Vagina (tissue), 2 donors: ENCODE measurements at regions not wholly inside any gene's neighbourhood (a gene's known extent, or its start where the extent isn't known, plus 50 kb on each side); places are given as distances from the start of the nearest gene placed in this dataset.
A peak's percentile ranks its signal among the peaks of the same experiment; 100 is the strongest.

Experiments
- DNase-seq, 2 donors: peaks; one replicate each; pipeline ENCODE4 v3.0.0-alpha.2; 2017; ENCODE audit errors: extremely low spot score in 2 of 2
- H3K27ac ChIP-seq: fragments of 200-600 bp; sonication (generic); one replicate; pipeline ENCODE4 v1.5.1; 2019
- H3K27me3 ChIP-seq: fragments of 200-600 bp; sonication (generic); one replicate; pipeline ENCODE4 v1.5.1; 2019
- H3K36me3 ChIP-seq, 2 donors: fragments of 200-600 bp; sonication (generic); one replicate each; pipeline ENCODE4 v1.5.1; 2017 to 2019
- H3K4me1 ChIP-seq: fragments of 200-600 bp; sonication (generic); one replicate; pipeline ENCODE4 v1.5.1; 2019
- H3K4me3 ChIP-seq, 2 donors: fragments of 200-600 bp; sonication (generic); 1 replicate in 1 of 2; 2 replicates in 1 of 2; pipeline ENCODE4 v1.5.1; 2016 to 2019
- H3K9me3 ChIP-seq: fragments of 200-600 bp; sonication (generic); one replicate; pipeline ENCODE4 v1.5.1; 2019
- POLR2A ChIP-seq, 2 donors: fragments of 450-650 bp; IDR thresholded peaks; one replicate each; pipeline ENCODE4 v1.6.1; 2017; ENCODE audit warnings: antibody characterized with exemption in 2 of 2, mild to moderate bottlenecking in 2 of 2, moderate library complexity in 2 of 2
- POLR2AphosphoS5 ChIP-seq, 2 donors: sonication (generic); formaldehyde crosslinking; IDR thresholded peaks; one replicate each; pipeline ENCODE4 v1.9.0; 2017; ENCODE audit warnings: antibody characterized with exemption in 2 of 2, mild to moderate bottlenecking in 2 of 2, low read depth in 1 of 2; ENCODE audit not compliant: insufficient read depth in 1 of 2
- intact Hi-C: fragments of 100-400 bp; cut with DNase I; formaldehyde crosslinking; loops from one replicate; pipeline ENCODE4 v1.15.1; 2023
- TF ChIP-seq, protein P1 (sequence below), 3 experiments: fragments of 450-650 bp in 2 of 3; fragments of 200-600 bp in 1 of 3; sonication (generic) in 1 of 3; IDR thresholded peaks; one replicate each; pipeline ENCODE4 v1.5.1; 2017 to 2019; ENCODE audit warnings: antibody characterized with exemption in 3 of 3, mild to moderate bottlenecking in 2 of 3, moderate library complexity in 2 of 3

DNA sequence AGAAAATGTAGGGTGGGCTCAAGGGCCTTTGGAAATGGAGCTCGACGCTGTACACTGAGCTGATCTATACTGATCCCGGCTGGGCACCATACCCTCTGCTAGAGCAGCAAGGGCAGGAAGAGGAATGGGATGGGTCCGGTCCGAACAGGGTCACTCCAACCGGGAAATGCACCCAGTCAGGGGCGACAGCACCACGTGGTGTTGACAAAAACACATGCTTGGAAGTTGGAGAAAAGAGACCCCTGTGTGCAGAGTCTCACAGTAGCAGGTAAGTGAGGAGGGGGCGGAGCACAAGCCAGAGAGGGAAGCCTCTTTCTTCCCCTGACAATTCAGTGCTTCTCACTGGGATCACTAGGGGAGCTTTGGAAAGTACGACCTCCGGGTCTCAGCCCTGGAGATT lies 84.1 kb upstream of the ASB18 start:
- no peaks in the 10 kb centered on the region for H3K36me3 ChIP-seq
- no peaks in the 10 kb centered on the region for H3K4me1 ChIP-seq
- intact Hi-C loops: no loop called here
- TF ChIP-seq, protein P1, sequence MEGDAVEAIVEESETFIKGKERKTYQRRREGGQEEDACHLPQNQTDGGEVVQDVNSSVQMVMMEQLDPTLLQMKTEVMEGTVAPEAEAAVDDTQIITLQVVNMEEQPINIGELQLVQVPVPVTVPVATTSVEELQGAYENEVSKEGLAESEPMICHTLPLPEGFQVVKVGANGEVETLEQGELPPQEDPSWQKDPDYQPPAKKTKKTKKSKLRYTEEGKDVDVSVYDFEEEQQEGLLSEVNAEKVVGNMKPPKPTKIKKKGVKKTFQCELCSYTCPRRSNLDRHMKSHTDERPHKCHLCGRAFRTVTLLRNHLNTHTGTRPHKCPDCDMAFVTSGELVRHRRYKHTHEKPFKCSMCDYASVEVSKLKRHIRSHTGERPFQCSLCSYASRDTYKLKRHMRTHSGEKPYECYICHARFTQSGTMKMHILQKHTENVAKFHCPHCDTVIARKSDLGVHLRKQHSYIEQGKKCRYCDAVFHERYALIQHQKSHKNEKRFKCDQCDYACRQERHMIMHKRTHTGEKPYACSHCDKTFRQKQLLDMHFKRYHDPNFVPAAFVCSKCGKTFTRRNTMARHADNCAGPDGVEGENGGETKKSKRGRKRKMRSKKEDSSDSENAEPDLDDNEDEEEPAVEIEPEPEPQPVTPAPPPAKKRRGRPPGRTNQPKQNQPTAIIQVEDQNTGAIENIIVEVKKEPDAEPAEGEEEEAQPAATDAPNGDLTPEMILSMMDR (IDR thresholded peaks at IDR 0.05): no peak
- no peak for TF ChIP-seq POLR2A (IDR thresholded peaks at IDR 0.05)
- TF ChIP-seq POLR2AphosphoS5 (IDR thresholded peaks at IDR 0.05; ENCODE audit: insufficient read depth in 1 of 2, low read depth in 1 of 2): no peak
- no peaks in the 10 kb centered on the region for H3K27me3 ChIP-seq
- DNase-seq: no peak
- H3K9me3 ChIP-seq: no peaks in the 10 kb centered on the region
- H3K4me3 ChIP-seq: no peak overlapping the region
- H3K27ac ChIP-seq: no peak overlapping the region

DNA sequence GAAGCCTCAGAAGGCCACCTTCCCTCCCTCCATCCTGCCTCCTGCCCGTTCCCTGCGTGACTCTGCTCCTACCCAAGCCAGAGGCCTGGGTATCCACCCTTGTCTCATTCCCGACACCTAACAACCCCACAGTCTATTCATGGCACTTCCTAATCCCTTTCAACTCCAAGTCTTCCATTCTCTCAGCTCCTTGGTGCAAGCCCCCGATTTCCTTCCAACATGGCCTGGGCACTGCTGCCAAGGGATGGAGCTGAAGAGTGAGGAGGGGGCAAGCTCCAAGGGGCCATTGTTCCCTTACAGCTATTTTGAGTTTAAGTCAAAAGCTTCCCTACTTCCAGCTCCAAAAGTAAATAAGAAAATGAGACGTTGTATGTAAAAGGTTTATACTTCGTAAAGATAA lies 84.8 kb upstream of the ASB18 start:
- DNase-seq: peak; percentile 72 to 74
- intact Hi-C loops: no loop called here
- Histone ChIP-seq H3K36me3 (no peaks in the 10 kb centered on the region), H3K27ac (no peak overlapping the region), H3K4me1 (no peaks in the 10 kb centered on the region), H3K27me3 (no peaks in the 10 kb centered on the region), H3K9me3 (no peaks in the 10 kb centered on the region), H3K4me3 (no peak overlapping the region)
- TF ChIP-seq POLR2AphosphoS5 (IDR thresholded peaks at IDR 0.05; ENCODE audit: insufficient read depth in 1 of 2, low read depth in 1 of 2): no peak
- TF ChIP-seq POLR2A (IDR thresholded peaks at IDR 0.05): no peak
- TF ChIP-seq, protein P1 (IDR thresholded peaks at IDR 0.05): no peak

DNA sequence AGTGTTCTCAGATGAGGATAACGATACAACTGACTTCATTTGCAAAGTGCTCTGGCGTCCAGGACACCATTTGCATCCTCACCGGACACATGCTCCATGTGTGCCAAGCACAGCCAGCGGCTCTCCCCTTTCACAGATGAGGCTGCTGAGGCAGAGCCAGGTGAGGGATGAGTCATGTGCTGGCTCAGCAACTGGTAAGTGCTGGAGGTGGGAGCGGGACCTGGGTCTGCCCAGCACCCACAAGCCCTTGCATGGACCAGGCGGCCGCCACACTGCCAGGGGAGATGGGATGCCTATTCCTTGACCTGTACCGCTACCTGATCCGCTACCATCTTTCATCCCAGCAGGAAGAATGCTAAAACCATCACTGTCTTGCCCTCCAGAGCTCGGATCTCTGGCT lies 86.2 kb upstream of the ASB18 start:
- Histone ChIP-seq H3K9me3 (no peaks in the 10 kb centered on the region), H3K4me1 (no peaks in the 10 kb centered on the region), H3K4me3 (no peak overlapping the region), H3K27ac (no peak overlapping the region), H3K27me3 (no peaks in the 10 kb centered on the region), H3K36me3 (no peaks in the 10 kb centered on the region)
- intact Hi-C loops: loop anchor here (5.0 kb wide), 1 partner anchor 712 kb away; no protein-coding TSS in a partner anchor
- peak; percentile 72 to 74 for DNase-seq
- TF ChIP-seq, protein P1 (IDR thresholded peaks at IDR 0.05): no peak
- TF ChIP-seq POLR2A (IDR thresholded peaks at IDR 0.05) (no peak), POLR2AphosphoS5 (IDR thresholded peaks at IDR 0.05; ENCODE audit: insufficient read depth in 1 of 2, low read depth in 1 of 2) (no peak)

DNA sequence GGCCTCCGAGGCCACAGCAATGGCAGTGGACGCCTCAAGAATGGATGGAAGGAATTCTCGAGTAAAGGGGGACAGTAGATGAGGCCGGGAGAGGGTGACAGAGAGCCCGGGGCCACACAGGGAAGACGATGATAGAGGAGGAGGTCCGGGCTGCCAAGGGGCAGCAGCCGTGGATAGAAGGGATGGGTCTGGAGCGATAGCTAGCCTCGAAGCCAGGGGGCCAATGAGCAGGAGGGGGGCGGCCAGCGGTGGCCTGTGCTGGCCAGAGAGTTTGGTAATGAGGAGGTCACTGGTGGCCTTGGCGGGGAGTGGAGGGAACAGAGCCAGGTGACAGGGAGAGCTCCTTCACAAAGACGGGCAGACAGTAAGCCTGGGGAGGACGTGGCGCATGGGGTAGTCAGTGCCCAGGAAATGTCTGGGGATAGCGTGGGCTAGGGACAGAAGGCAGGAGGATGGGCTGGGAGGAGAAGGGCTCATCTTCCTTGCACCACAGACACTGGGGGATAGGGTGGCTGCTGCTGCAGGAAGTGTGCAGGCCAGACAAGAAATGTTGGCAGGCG lies 87.8 kb upstream of the ASB18 start:
- DNase-seq: peak; percentile 67 to 95
- TF ChIP-seq, protein P1 (IDR thresholded peaks at IDR 0.05): no peak
- TF ChIP-seq POLR2A (IDR thresholded peaks at IDR 0.05) (no peak), POLR2AphosphoS5 (IDR thresholded peaks at IDR 0.05; ENCODE audit: insufficient read depth in 1 of 2, low read depth in 1 of 2) (no peak)
- Histone ChIP-seq H3K9me3 (no peaks in the 10 kb centered on the region), H3K27ac (no peak overlapping the region), H3K4me3 (no peak overlapping the region), H3K27me3 (no peaks in the 10 kb centered on the region), H3K4me1 (no peaks in the 10 kb centered on the region), H3K36me3 (no peaks in the 10 kb centered on the region)
- intact Hi-C loops: loop anchor here (5.0 kb wide), 1 partner anchor 710 kb away; no protein-coding TSS in a partner anchor

DNA sequence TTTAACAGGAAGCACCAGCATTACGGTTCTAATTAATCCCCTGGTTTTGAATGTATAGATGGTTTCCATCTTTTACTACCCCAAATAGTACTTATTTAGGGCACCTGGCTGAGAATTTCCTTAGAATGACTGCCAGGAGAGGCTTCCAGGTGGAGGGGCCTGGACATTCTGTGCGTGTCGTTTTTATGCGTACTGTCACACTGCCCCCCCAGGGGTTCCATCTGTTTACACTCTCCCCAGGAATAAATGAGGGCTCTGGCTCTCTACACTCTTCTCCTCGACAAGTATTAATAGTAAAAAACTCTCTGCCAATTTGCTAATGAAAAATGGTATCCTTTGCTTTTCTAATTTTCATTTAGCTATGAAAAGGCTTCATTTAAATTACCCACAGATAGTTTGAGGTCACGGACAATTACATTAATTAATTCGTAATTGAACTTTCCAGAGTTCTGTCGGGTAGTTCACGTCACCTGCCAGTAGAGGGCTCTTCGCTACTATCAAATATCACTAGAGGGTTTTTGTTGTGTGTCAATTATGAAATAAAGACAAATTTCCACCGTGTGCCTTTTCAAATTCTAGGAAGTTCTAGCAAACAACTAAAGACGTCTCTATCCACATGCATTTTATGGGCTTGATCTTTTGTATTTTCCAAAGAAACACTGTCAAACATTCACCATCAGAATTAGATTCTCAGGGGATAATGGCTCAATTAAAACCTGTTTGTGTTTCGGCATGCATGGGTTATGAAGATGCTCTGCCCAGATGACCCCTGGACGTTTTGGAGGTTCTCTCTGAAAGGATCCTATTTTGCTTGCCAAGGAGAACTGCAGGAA lies 88.8 kb upstream of the ASB18 start:
- no peak overlapping the region for H3K27ac ChIP-seq
- no peaks in the 10 kb centered on the region for H3K9me3 ChIP-seq
- no peaks in the 10 kb centered on the region for H3K4me1 ChIP-seq
- intact Hi-C loops: loop anchor here (5.0 kb wide), 1 partner anchor 709 kb away; no protein-coding TSS in a partner anchor
- TF ChIP-seq, protein P1 (IDR thresholded peaks at IDR 0.05): peak; percentile 74 to 89 (median 88)
- TF ChIP-seq POLR2AphosphoS5 (IDR thresholded peaks at IDR 0.05; ENCODE audit: insufficient read depth in 1 of 2, low read depth in 1 of 2): no peak
- no peaks in the 10 kb centered on the region for H3K27me3 ChIP-seq
- no peaks in the 10 kb centered on the region for H3K36me3 ChIP-seq
- peak in 1 of 2 donors; percentile 77 for DNase-seq
- no peak overlapping the region for H3K4me3 ChIP-seq
